Neutrophil (primary cell): ENCODE measurements at regions not wholly inside any gene's neighbourhood (a gene's known extent, or its start where the extent isn't known, plus 50 kb on each side); places are given as distances from the start of the nearest gene placed in this dataset.

Experiments used
- H3K27ac ChIP-seq: fragments of 200-600 bp; sonication (generic); 2 replicates; pipeline ENCODE4 v1.5.1; 2016; ENCODE audit warnings: mild to moderate bottlenecking, moderate library complexity
- H3K27me3 ChIP-seq: fragments of 200-600 bp; sonication (generic); 2 replicates; pipeline ENCODE4 v1.6.0; 2016; ENCODE audit warnings: mild to moderate bottlenecking
- H3K36me3 ChIP-seq: fragments of 200-600 bp; sonication (generic); 2 replicates; pipeline ENCODE4 v1.5.1; 2017
- H3K4me1 ChIP-seq, 2 experiments: fragments of 200-600 bp in 1 of 2; sonication (generic) in 1 of 2; 1 replicate in 1 of 2; 2 replicates in 1 of 2; pipeline versions ENCODE4 v1.5.1 to v1.6.1; 2013 to 2016; ENCODE audit warnings: low read depth in 1 of 2, low read length in 1 of 2, mild to moderate bottlenecking in 1 of 2, moderate library complexity in 1 of 2; ENCODE audit not compliant: control insufficient read depth in 1 of 2, insufficient read depth in 1 of 2
- H3K4me3 ChIP-seq, 2 experiments: fragments of 200-600 bp in 1 of 2; sonication (generic) in 1 of 2; 1 replicate in 1 of 2; 2 replicates in 1 of 2; pipeline ENCODE4 v1.5.1; 2013 to 2016; ENCODE audit warnings: low read depth in 1 of 2, low read length in 1 of 2, mild to moderate bottlenecking in 1 of 2, moderate library complexity in 1 of 2
- H3K9me3 ChIP-seq: fragments of 200-600 bp; sonication (generic); 2 replicates; pipeline ENCODE4 v1.5.1; 2016
- TF ChIP-seq, protein P1 (sequence below): fragments of 200-600 bp; sonication (generic); IDR thresholded peaks from 2 replicates; pipeline ENCODE4 v1.5.1; 2016; ENCODE audit warnings: antibody characterized with exemption

GRCh38 chr5:88436290-88436689, 167.6 kb upstream of the TMEM161B start:
- no peaks in the 10 kb centered on the region for H3K36me3 ChIP-seq
- no peak overlapping the region for H3K27ac ChIP-seq
- H3K9me3 ChIP-seq: no peaks in the 10 kb centered on the region
- no peak overlapping the region for H3K4me3 ChIP-seq
- no peaks in the 10 kb centered on the region for H3K27me3 ChIP-seq
- TF ChIP-seq, protein P1, sequence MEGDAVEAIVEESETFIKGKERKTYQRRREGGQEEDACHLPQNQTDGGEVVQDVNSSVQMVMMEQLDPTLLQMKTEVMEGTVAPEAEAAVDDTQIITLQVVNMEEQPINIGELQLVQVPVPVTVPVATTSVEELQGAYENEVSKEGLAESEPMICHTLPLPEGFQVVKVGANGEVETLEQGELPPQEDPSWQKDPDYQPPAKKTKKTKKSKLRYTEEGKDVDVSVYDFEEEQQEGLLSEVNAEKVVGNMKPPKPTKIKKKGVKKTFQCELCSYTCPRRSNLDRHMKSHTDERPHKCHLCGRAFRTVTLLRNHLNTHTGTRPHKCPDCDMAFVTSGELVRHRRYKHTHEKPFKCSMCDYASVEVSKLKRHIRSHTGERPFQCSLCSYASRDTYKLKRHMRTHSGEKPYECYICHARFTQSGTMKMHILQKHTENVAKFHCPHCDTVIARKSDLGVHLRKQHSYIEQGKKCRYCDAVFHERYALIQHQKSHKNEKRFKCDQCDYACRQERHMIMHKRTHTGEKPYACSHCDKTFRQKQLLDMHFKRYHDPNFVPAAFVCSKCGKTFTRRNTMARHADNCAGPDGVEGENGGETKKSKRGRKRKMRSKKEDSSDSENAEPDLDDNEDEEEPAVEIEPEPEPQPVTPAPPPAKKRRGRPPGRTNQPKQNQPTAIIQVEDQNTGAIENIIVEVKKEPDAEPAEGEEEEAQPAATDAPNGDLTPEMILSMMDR: no peak
- no peaks in the 10 kb centered on the region for H3K4me1 ChIP-seq

- H3K9me3 ChIP-seq: no peaks in the 10 kb centered on the region
- no peaks in the 10 kb centered on the region for H3K4me1 ChIP-seq
- TF ChIP-seq, protein P1: no peak
- H3K36me3 ChIP-seq: no peaks in the 10 kb centered on the region
- no peak overlapping the region for H3K27ac ChIP-seq
- no peak overlapping the region for H3K4me3 ChIP-seq
- no peaks in the 10 kb centered on the region for H3K27me3 ChIP-seq
Measured at GRCh38 chr5:88428633-88429032, 160.0 kb upstream of the TMEM161B start.

GRCh38 chr5:88426441-88426840, 157.8 kb upstream of the TMEM161B start:
- TF ChIP-seq, protein P1: no peak
- no peaks in the 10 kb centered on the region for H3K27me3 ChIP-seq
- H3K27ac ChIP-seq: no peak overlapping the region
- H3K4me1 ChIP-seq: no peaks in the 10 kb centered on the region
- H3K36me3 ChIP-seq: no peaks in the 10 kb centered on the region
- H3K4me3 ChIP-seq: no peak overlapping the region
- H3K9me3 ChIP-seq: no peaks in the 10 kb centered on the region

DNA sequence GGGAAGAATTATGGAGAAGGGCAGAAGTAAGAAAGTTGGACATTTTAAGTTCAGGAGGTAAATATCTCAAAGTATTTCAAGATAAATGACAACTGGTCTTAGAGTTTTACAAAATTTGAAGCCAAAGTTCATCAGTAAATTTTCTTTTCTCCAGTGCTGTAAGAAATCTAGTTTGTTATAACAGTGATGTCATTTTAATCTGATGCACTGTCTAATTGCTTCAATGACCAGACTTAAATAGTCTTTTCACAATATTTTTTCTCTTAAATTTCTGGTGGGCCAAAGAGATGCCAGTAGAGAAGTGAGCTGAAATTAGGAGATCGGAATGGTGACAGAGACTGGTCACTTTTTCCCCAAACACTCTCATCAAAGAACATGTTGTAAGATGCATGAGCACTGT, 156.5 kb upstream of the TMEM161B start:
- H3K27me3 ChIP-seq: no peaks in the 10 kb centered on the region
- TF ChIP-seq, protein P1: no peak
- H3K27ac ChIP-seq: no peak overlapping the region
- H3K9me3 ChIP-seq: no peaks in the 10 kb centered on the region
- H3K4me1 ChIP-seq: no peaks in the 10 kb centered on the region
- no peaks in the 10 kb centered on the region for H3K36me3 ChIP-seq
- no peak overlapping the region for H3K4me3 ChIP-seq

- Histone ChIP-seq H3K4me3 (no peak overlapping the region), H3K27ac (no peak overlapping the region), H3K4me1 (no peaks in the 10 kb centered on the region), H3K9me3 (no peaks in the 10 kb centered on the region), H3K36me3 (no peaks in the 10 kb centered on the region), H3K27me3 (no peaks in the 10 kb centered on the region)
- TF ChIP-seq, protein P1: no peak
Measured at GRCh38 chr5:88419931-88420330, 151.3 kb upstream of the TMEM161B start.

DNA sequence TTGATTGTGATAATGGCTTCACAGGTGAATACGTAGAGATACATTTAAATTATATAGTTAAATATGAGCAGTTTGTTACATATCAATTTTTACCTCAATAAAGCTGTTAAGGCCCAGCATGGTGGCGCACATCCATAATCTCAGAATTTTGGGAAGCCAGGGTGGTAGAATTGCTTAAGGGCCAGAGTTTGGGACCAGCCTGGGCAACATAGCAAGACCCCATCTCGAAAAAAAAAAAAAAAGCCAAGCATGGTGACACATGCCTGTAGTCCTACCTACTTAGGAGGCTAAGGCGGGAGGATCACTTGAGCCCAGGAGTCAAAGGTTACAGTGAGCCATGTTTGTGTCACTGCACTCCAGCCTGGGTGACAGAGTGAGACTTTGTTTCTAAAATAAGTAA, 138.7 kb upstream of the TMEM161B start:
- no peak overlapping the region for H3K4me3 ChIP-seq
- H3K4me1 ChIP-seq: no peaks in the 10 kb centered on the region
- no peak overlapping the region for H3K27ac ChIP-seq
- H3K36me3 ChIP-seq: no peaks in the 10 kb centered on the region
- H3K9me3 ChIP-seq: no peaks in the 10 kb centered on the region
- TF ChIP-seq, protein P1: no peak
- H3K27me3 ChIP-seq: no peaks in the 10 kb centered on the region
